MCF 10A (cell line): ENCODE measurements at regions not wholly inside any gene's neighbourhood (a gene's known extent, or its start where the extent isn't known, plus 50 kb on each side); places are given as distances from the start of the nearest gene placed in this dataset.
"Not testable (repeated sequence)": the region's sequence is repeated elsewhere in the genome, so short reads cannot be mapped to it uniquely, and the experiment has no call there.

Source experiments
- BruUV-seq: library from RNA; stranded (reverse); fragments of 400-500 nt; replicated peaks from 2 replicates; lab custom pipeline; 2021; lab: Mats Ljungman, UMichigan
- CTCF ChIA-PET: fragments of 300-600 bp; sonication (Branson Sonifier 250); formaldehyde crosslinking; extraction: SDS; loops from one replicate; lab custom pipeline; 2021; ENCODE audit warnings: antibody characterized with exemption, inconsistent platforms; lab: Yijun Ruan, JAX
- POLR2A ChIA-PET: fragments of 300-600, 350-650 bp; sonication (Branson Sonifier 250); formaldehyde crosslinking; extraction: SDS; loops from one replicate; lab custom pipeline; 2020; ENCODE audit warnings: antibody characterized with exemption, inconsistent platforms; lab: Yijun Ruan, JAX
- DNase-seq: peaks from one replicate; pipeline ENCODE4 v3.0.0-alpha.2; 2018; ENCODE audit not compliant: unreplicated experiment
- H3K27ac Mint-ChIP-seq: one replicate; pipeline ENCODE4 v1.8.0; 2022; ENCODE audit warnings: mild to moderate bottlenecking, low read depth, mixed read lengths; ENCODE audit not compliant: unreplicated experiment
- H3K27me3 Mint-ChIP-seq: one replicate; pipeline ENCODE4 v1.8.0; 2022; ENCODE audit warnings: mixed read lengths; ENCODE audit not compliant: insufficient read depth, unreplicated experiment
- H3K36me3 Mint-ChIP-seq: one replicate; pipeline ENCODE4 v1.8.0; 2022; ENCODE audit warnings: mild to moderate bottlenecking, moderate library complexity, mixed read lengths; ENCODE audit not compliant: insufficient read depth, unreplicated experiment
- H3K4me1 Mint-ChIP-seq: one replicate; pipeline ENCODE4 v1.8.0; 2022; ENCODE audit warnings: mixed read lengths; ENCODE audit not compliant: insufficient read depth, unreplicated experiment
- H3K4me3 Mint-ChIP-seq: one replicate; pipeline ENCODE4 v1.8.0; 2022; ENCODE audit warnings: mild to moderate bottlenecking, moderate library complexity, mixed read lengths; ENCODE audit not compliant: unreplicated experiment
- H3K9me3 Mint-ChIP-seq: one replicate; pipeline ENCODE4 v1.8.0; 2022; ENCODE audit warnings: mixed read lengths; ENCODE audit not compliant: unreplicated experiment
- intact Hi-C: fragments of 100-400 bp; cut with micrococcal nuclease; formaldehyde crosslinking; loops from 2 replicates; pipeline ENCODE4 v1.14.1; 2022
- TF ChIP-seq, protein P1 (sequence below): fragments of 200-600 bp; IDR thresholded peaks from one replicate; pipeline ENCODE4 v1.8.0; 2022; ENCODE audit warnings: antibody characterized with exemption, mild to moderate bottlenecking; ENCODE audit not compliant: unreplicated experiment

DNA sequence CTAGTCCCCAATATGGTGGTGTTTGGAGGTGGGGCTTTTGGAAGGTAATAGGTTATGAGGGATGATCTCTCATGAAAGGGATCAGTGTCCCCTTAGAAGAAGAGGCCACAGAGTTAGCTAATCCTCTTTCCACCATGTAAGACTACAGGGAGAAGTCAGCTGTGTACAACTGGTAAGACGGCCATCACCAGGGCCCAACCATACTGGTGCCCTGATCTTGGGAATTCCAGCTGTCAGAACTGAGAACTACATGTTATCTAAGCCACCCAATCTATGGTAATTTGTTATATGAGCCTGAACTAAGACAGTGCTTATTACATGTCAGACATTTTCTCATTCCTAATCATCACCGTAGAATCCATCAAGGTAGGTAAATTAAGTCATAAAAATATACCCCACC, 77.7 kb upstream of the ZNF217 start:
- ChIA-PET CTCF (interaction anchor here (0.6 kb wide), 3 partner anchors 37 to 215 kb away, joined by 3 to 4 read pairs (median 4); no protein-coding TSS in a partner anchor), POLR2A (interaction anchor here (1.1 kb wide), 1 partner anchor 13 kb away, joined by 4 read pairs; no protein-coding TSS in a partner anchor)
- BruUV-seq = no TSS peak
- Mint-ChIP-seq H3K4me3 (no peak overlapping the region), H3K9me3 (no peaks in the 10 kb centered on the region), H3K27me3 (no peaks in the 10 kb centered on the region), H3K27ac (no peak overlapping the region), H3K36me3 (no peaks in the 10 kb centered on the region), H3K4me1 (no peaks in the 10 kb centered on the region)
- TF ChIP-seq, protein P1, sequence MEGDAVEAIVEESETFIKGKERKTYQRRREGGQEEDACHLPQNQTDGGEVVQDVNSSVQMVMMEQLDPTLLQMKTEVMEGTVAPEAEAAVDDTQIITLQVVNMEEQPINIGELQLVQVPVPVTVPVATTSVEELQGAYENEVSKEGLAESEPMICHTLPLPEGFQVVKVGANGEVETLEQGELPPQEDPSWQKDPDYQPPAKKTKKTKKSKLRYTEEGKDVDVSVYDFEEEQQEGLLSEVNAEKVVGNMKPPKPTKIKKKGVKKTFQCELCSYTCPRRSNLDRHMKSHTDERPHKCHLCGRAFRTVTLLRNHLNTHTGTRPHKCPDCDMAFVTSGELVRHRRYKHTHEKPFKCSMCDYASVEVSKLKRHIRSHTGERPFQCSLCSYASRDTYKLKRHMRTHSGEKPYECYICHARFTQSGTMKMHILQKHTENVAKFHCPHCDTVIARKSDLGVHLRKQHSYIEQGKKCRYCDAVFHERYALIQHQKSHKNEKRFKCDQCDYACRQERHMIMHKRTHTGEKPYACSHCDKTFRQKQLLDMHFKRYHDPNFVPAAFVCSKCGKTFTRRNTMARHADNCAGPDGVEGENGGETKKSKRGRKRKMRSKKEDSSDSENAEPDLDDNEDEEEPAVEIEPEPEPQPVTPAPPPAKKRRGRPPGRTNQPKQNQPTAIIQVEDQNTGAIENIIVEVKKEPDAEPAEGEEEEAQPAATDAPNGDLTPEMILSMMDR = no peak
- no peak for DNase-seq
- intact Hi-C loops = no loop called here

DNA sequence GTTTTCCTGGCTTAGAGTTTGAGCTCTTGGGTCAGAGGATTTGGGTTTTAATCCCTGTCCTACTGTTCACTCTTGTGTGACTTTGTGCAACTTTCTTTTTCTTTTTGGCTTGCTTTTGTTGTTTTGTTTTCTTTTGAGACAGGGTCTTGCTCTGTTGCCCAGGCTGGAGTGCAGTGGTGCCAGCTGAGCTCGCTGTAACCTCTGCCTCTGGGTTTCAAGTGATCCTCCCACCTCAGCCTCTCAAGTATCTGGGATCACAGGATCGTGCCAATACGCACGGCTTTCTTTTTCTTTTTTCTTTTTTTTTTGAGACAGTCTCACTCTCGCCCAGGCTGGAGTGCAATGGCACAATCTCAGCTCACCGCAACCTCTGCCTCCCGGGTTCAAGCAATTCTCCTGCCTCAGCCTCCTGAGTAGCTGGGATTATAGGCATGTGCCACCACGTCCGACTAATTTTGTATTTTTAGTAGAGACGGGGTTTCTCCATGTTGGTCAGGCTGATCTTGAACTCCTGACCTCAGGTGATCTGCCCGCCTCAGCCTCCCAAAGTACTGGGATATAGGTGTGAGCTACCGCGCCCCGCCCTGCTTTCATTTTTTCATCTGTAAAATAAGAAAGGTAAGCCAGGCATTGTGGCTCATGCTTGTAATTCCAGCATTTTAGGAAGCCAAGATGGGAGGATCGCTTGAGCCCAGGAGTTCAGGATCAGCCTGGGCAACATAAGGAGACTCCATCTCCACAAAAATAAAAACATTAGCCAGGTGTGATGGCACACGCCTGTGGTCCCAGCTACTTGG, 76.1 kb upstream of the ZNF217 start:
- DNase-seq, H3K36me3 Mint-ChIP-seq, BruUV-seq, H3K4me3 Mint-ChIP-seq, H3K4me1 Mint-ChIP-seq, intact Hi-C loops, H3K27me3 Mint-ChIP-seq, H3K9me3 Mint-ChIP-seq, H3K27ac Mint-ChIP-seq: not testable (repeated sequence)
- ChIA-PET CTCF (interaction anchor here (0.5 to 1.1 kb wide), 5 partner anchors 16 to 196 kb away, joined by 3 to 5 read pairs (median 4); no protein-coding TSS in a partner anchor), POLR2A (interaction anchor here (0.7 kb wide), 2 partner anchors 90 to 236 kb away, joined by 3 read pairs; no protein-coding TSS in a partner anchor)

DNA sequence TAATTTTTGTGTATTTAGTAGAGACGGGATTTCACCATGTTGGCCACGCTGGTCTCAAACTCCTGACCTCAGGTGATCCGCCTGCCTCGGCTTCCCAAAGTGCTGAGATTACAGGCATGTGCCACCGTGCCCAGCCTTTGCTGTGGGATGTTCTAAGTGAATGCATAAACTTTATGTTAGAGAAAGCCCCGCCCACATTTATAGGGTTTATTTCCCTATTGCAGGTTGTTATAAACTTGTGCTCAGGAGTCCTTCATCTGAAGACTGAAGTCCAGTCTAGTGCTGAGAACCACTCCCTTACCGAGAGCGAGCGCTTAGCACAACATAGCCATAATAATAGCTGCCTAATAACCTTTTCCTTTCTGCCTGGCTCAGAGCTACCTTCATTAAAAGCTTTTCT, 75.4 kb upstream of the ZNF217 start:
- ChIA-PET POLR2A (interaction anchor here (0.7 kb wide), 1 partner anchor 89 kb away, joined by 3 read pairs; no protein-coding TSS in a partner anchor), CTCF (interaction anchor here (0.5 to 0.6 kb wide), 2 partner anchors 15 to 175 kb away, joined by 4 read pairs; no protein-coding TSS in a partner anchor)
- no TSS peak for BruUV-seq
- intact Hi-C loops = no loop called here
- Mint-ChIP-seq H3K4me1 (no peaks in the 10 kb centered on the region), H3K27me3 (no peaks in the 10 kb centered on the region), H3K9me3 (no peaks in the 10 kb centered on the region), H3K36me3 (no peaks in the 10 kb centered on the region), H3K27ac (no peak overlapping the region), H3K4me3 (no peak overlapping the region)
- TF ChIP-seq, protein P1 = no peak
- DNase-seq = no peak

DNA sequence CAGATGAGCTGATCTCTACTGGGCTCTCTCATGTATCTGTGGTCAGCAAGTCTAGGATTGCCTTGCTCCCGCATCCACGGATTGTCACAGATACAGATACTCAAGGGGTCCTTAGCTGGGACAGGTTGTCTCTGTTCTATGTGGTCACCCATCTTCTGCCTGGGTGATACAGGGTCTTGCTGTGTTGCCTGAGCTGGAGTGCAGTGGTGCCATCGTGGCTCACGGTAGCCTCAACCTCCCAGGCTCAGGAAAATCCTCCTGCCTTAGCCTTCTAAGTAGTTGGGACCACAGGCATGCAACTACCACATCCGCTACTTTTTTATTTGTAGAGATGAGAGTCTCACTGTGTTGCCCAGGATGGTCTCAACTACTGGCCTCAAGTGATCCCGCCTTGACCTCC, 72.5 kb upstream of the ZNF217 start:
- Mint-ChIP-seq H3K27ac (no peak overlapping the region), H3K4me1 (no peaks in the 10 kb centered on the region), H3K9me3 (no peaks in the 10 kb centered on the region), H3K27me3 (no peaks in the 10 kb centered on the region), H3K4me3 (no peak overlapping the region), H3K36me3 (no peaks in the 10 kb centered on the region)
- intact Hi-C loops = no loop called here
- BruUV-seq = no TSS peak
- ChIA-PET CTCF (interaction anchor here (0.5 to 1.2 kb wide), 3 partner anchors 20 to 163 kb away, joined by 3 to 5 read pairs (median 3); no protein-coding TSS in a partner anchor), POLR2A (no interaction called here)
- TF ChIP-seq, protein P1 = no peak
- no peak for DNase-seq
